ENCODE measurements at regions not wholly inside any gene's neighbourhood (a gene's known extent, or its start where the extent isn't known, plus 50 kb on each side); places are given as distances from the start of the nearest gene placed in this dataset.

GRCh38 chr9:31848505-31849285, 535.7 kb upstream of the ACO1 start:
- TF ChIP-seq CTCF (IDR thresholded peaks at IDR 0.05) (no peak), EZH2 (IDR thresholded peaks at IDR 0.05) (no peak)

All from neural progenitor cell (in vitro differentiated cells).